ENCODE measurements at regions not wholly inside any gene's neighbourhood (a gene's known extent, or its start where the extent isn't known, plus 50 kb on each side); places are given as distances from the start of the nearest gene placed in this dataset.
A peak's percentile ranks its signal among the peaks of the same experiment; 100 is the strongest.

DNA sequence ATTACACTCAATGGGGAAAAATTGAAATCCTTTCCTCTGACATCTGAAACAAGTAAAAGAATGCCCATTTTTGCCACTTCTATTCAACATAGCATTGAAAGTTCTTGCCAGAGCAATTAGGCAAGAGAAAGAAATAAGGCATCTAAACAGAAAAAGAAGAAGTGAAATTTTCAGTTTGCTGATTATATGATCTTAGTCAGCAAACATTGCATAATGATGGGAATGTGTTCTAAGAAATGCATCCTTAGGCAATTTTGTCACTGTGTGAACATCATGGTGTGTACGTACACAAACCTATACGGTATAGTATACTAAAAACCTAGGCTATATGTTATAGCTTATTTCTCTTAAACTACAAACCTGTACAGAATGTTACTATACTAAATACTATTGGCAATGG lies 278.0 kb downstream of the CGGBP1 start:
- BruUV-seq (replicated peaks), result no TSS peak
- POLR2A ChIA-PET (ENCODE audit: low non-redundant PET), result no interaction called here
- no peaks in the 10 kb centered on the region for H3K27me3 ChIP-seq (replicated peaks; ENCODE audit: insufficient read depth, low read depth, low read length, poor library complexity)
- H3K9me3 ChIP-seq (ENCODE audit: low read depth, low read length, poor library complexity, severe bottlenecking), result no peaks in the 10 kb centered on the region
- H3K36me3 ChIP-seq (ENCODE audit: insufficient read depth, low read length, poor library complexity, severe bottlenecking), result no peaks in the 10 kb centered on the region
- no peak overlapping the region for H3K4me3 ChIP-seq (ENCODE audit: low read depth, low read length, poor library complexity, severe bottlenecking)
- no peaks in the 10 kb centered on the region for H3K4me1 ChIP-seq (ENCODE audit: insufficient read depth, low read length, poor library complexity, severe bottlenecking)
- CTCF ChIA-PET, result no interaction called here
- H3K27ac ChIP-seq (ENCODE audit: low read depth, low read length, poor library complexity, severe bottlenecking), result no peak overlapping the region
- intact Hi-C loops (cut with micrococcal nuclease; ENCODE audit: unreplicated experiment), result no loop called here
- DNase-seq (ENCODE audit: low spot score), result no peak
- TF ChIP-seq EZH2 (IDR thresholded peaks at IDR 0.05; ENCODE audit: borderline replicate concordance, low read depth, low read length, poor library complexity, severe bottlenecking) (no peak), CTCF (conservative IDR thresholded peaks at IDR 0.05; ENCODE audit: low read depth, low read length) (no peak)

DNA sequence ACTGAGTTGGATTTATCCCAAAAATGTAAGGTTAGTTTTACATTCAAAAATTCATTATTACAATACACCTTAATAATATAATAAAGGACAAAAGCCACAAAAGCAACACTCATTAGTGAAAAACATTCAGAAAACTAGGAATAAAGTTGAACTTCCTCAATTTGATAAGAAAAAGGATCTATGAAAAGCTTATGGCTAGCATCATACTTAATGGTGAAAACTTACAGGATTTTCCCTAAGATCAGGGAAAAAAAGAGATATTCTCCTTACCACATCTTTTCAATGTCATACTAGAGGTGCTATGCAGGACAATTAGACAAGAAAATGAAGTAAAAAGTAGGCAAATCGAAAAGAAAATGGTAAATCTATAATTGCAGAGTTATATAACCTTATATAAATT lies 279.9 kb downstream of the CGGBP1 start:
- BruUV-seq (replicated peaks), result no TSS peak
- CTCF ChIA-PET, result no interaction called here
- H3K36me3 ChIP-seq (ENCODE audit: insufficient read depth, low read length, poor library complexity, severe bottlenecking), result no peaks in the 10 kb centered on the region
- DNase-seq (ENCODE audit: low spot score), result no peak
- intact Hi-C loops (cut with micrococcal nuclease; ENCODE audit: unreplicated experiment), result no loop called here
- H3K4me3 ChIP-seq (ENCODE audit: low read depth, low read length, poor library complexity, severe bottlenecking), result no peak overlapping the region
- POLR2A ChIA-PET (ENCODE audit: low non-redundant PET), result interaction anchor here (0.6 kb wide), 1 partner anchor 23 kb away, joined by 3 read pairs; no protein-coding TSS in a partner anchor
- H3K9me3 ChIP-seq (ENCODE audit: low read depth, low read length, poor library complexity, severe bottlenecking), result no peaks in the 10 kb centered on the region
- H3K27ac ChIP-seq (ENCODE audit: low read depth, low read length, poor library complexity, severe bottlenecking), result no peak overlapping the region
- H3K4me1 ChIP-seq (ENCODE audit: insufficient read depth, low read length, poor library complexity, severe bottlenecking), result no peaks in the 10 kb centered on the region
- H3K27me3 ChIP-seq (replicated peaks; ENCODE audit: insufficient read depth, low read depth, low read length, poor library complexity), result no peaks in the 10 kb centered on the region
- TF ChIP-seq CTCF (conservative IDR thresholded peaks at IDR 0.05; ENCODE audit: low read depth, low read length) (no peak), EZH2 (IDR thresholded peaks at IDR 0.05; ENCODE audit: borderline replicate concordance, low read depth, low read length, poor library complexity, severe bottlenecking) (no peak)

GRCh38 chr3:87771337-87772192 lies 287.2 kb downstream of the CGGBP1 start:
- ChIA-PET CTCF (interaction anchor here (0.6 kb wide), 1 partner anchor 224 kb away, joined by 7 read pairs; no protein-coding TSS in a partner anchor), POLR2A (ENCODE audit: low non-redundant PET) (no interaction called here)
- Histone ChIP-seq H3K4me1 (ENCODE audit: insufficient read depth, low read length, poor library complexity, severe bottlenecking) (peaks cover 5% of the 10 kb centered on the region), H3K36me3 (ENCODE audit: insufficient read depth, low read length, poor library complexity, severe bottlenecking) (no peaks in the 10 kb centered on the region), H3K4me3 (ENCODE audit: low read depth, low read length, poor library complexity, severe bottlenecking) (no peak overlapping the region), H3K27me3 (replicated peaks; ENCODE audit: insufficient read depth, low read depth, low read length, poor library complexity) (no peaks in the 10 kb centered on the region), H3K9me3 (ENCODE audit: low read depth, low read length, poor library complexity, severe bottlenecking) (peaks cover 9% of the 10 kb centered on the region), H3K27ac (ENCODE audit: low read depth, low read length, poor library complexity, severe bottlenecking) (no peak overlapping the region)
- TF ChIP-seq CTCF (conservative IDR thresholded peaks at IDR 0.05; ENCODE audit: low read depth, low read length) (peak; percentile 69), EZH2 (IDR thresholded peaks at IDR 0.05; ENCODE audit: borderline replicate concordance, low read depth, low read length, poor library complexity, severe bottlenecking) (no peak)
- peak; percentile 61 for DNase-seq (ENCODE audit: low spot score)
- no TSS peak for BruUV-seq (replicated peaks)
- intact Hi-C loops (cut with micrococcal nuclease; ENCODE audit: unreplicated experiment), result no loop called here
